ENCODE measurements at regions not wholly inside any gene's neighbourhood (a gene's known extent, or its start where the extent isn't known, plus 50 kb on each side); places are given as distances from the start of the nearest gene placed in this dataset.

- Mint-ChIP-seq H3K36me3 (ENCODE audit: low read depth) (no peaks in the 10 kb centered on the region), H3K27me3 (no peaks in the 10 kb centered on the region), H3K4me3 (no peak overlapping the region), H3K9me3 (no peaks in the 10 kb centered on the region), H3K4me1 (no peaks in the 10 kb centered on the region), H3K27ac (no peak overlapping the region)
- intact Hi-C loops (cut with micrococcal nuclease) = no loop called here
- DNase-seq = no peak
These were observed 402.7 kb downstream of the TBC1D4 start for GRCh38 chr13:75079226-75079625.

DNA sequence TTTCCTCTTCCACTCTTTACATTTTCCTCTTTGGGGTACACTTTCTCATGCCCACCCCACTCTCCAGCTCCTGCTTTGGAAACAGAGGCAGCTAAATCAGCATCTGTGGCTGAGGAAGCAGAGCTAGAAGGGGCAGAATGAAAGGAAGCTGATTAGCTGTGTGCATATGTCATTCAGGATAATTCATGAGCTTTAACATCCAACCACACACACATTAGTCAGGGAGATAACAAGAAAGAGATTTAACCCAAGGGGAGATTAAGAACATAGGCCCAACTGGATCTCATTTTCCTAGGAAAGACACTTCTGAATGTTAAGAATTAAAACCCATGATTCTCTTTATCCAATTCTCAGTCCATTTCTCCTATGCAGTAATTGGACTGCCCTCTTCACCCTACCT is 405.5 kb downstream of the TBC1D4 start:
- Mint-ChIP-seq H3K27ac (no peak overlapping the region), H3K4me1 (no peaks in the 10 kb centered on the region), H3K36me3 (ENCODE audit: low read depth) (no peaks in the 10 kb centered on the region), H3K9me3 (no peaks in the 10 kb centered on the region), H3K27me3 (no peaks in the 10 kb centered on the region), H3K4me3 (no peak overlapping the region)
- intact Hi-C loops (cut with micrococcal nuclease) = no loop called here
- no peak for DNase-seq

- H3K27ac Mint-ChIP-seq = no peak overlapping the region
These were observed 408.2 kb downstream of the TBC1D4 start for GRCh38 chr13:75073786-75074185.

GRCh38 chr13:75072891-75073290 is 409.1 kb downstream of the TBC1D4 start:
- intact Hi-C loops (cut with micrococcal nuclease) = no loop called here
- no peaks in the 10 kb centered on the region for H3K27me3 Mint-ChIP-seq
- H3K4me1 Mint-ChIP-seq = no peaks in the 10 kb centered on the region
- no peak for DNase-seq
- no peak overlapping the region for H3K4me3 Mint-ChIP-seq
- no peaks in the 10 kb centered on the region for H3K9me3 Mint-ChIP-seq
- no peak overlapping the region for H3K27ac Mint-ChIP-seq
- H3K36me3 Mint-ChIP-seq (ENCODE audit: low read depth) = no peaks in the 10 kb centered on the region

More at GRCh38 chr13:75073786-75074185, 408.2 kb downstream of the TBC1D4 start:
- H3K27me3 Mint-ChIP-seq = no peaks in the 10 kb centered on the region
- H3K4me3 Mint-ChIP-seq = no peak overlapping the region
- H3K4me1 Mint-ChIP-seq = no peaks in the 10 kb centered on the region
- no peaks in the 10 kb centered on the region for H3K36me3 Mint-ChIP-seq (ENCODE audit: low read depth)
- intact Hi-C loops (cut with micrococcal nuclease) = no loop called here
- DNase-seq = no peak
- no peaks in the 10 kb centered on the region for H3K9me3 Mint-ChIP-seq

GRCh38 chr13:75072368-75072767 is 409.6 kb downstream of the TBC1D4 start:
- intact Hi-C loops (cut with micrococcal nuclease) = no loop called here
- H3K27ac Mint-ChIP-seq = no peak overlapping the region

DNA sequence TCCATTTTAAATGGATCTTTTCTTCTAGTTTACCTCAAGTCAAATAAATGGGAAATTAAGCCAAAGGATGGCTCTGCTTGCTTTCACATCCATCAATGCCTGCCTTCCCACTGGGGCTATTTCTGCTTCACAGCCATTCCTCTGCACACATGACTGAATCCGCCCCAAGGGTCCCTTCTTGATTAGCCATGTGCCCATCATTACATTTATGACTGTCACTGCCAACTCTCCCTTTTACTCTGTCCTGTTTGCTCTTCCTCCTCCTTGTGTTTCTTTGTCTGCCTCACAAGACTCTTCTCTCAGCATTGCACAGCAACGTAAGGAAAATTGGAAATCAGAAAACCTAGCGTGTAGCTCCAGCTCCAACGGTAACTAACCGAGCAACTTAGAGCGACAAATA is 410.2 kb downstream of the TBC1D4 start:
- intact Hi-C loops (cut with micrococcal nuclease) = no loop called here
- Mint-ChIP-seq H3K36me3 (ENCODE audit: low read depth) (no peaks in the 10 kb centered on the region), H3K4me3 (no peak overlapping the region), H3K9me3 (no peaks in the 10 kb centered on the region), H3K4me1 (no peaks in the 10 kb centered on the region), H3K27ac (no peak overlapping the region), H3K27me3 (no peaks in the 10 kb centered on the region)
- DNase-seq = no peak

More at GRCh38 chr13:75072368-75072767, 409.6 kb downstream of the TBC1D4 start:
- no peaks in the 10 kb centered on the region for H3K4me1 Mint-ChIP-seq
- DNase-seq = no peak
- H3K27me3 Mint-ChIP-seq = no peaks in the 10 kb centered on the region
- no peaks in the 10 kb centered on the region for H3K36me3 Mint-ChIP-seq (ENCODE audit: low read depth)
- H3K4me3 Mint-ChIP-seq = no peak overlapping the region
- H3K9me3 Mint-ChIP-seq = no peaks in the 10 kb centered on the region

DNA sequence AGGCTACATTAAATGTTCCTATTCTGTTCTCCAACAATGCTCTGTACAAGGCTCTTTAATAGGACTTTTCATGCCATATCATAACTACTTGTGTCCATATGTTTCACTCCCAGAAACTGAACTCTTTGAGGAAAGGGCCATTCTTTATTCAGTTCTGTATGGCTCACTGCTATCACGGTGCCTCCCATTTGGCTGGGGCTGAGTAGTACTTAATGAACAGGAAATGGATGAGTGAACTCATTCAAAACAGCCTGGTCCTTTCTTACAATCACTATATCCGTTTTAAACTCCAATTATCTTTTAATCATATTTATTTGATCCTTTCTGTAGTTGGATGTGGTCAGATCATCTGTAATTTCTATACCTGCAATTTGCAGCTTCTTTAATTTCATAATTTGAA is 410.6 kb downstream of the TBC1D4 start:
- H3K36me3 Mint-ChIP-seq (ENCODE audit: low read depth) = no peaks in the 10 kb centered on the region
- no peak for DNase-seq
- H3K9me3 Mint-ChIP-seq = no peaks in the 10 kb centered on the region
- no peak overlapping the region for H3K4me3 Mint-ChIP-seq
- H3K27me3 Mint-ChIP-seq = no peaks in the 10 kb centered on the region
- no peaks in the 10 kb centered on the region for H3K4me1 Mint-ChIP-seq
- intact Hi-C loops (cut with micrococcal nuclease) = no loop called here
- no peak overlapping the region for H3K27ac Mint-ChIP-seq

DNA sequence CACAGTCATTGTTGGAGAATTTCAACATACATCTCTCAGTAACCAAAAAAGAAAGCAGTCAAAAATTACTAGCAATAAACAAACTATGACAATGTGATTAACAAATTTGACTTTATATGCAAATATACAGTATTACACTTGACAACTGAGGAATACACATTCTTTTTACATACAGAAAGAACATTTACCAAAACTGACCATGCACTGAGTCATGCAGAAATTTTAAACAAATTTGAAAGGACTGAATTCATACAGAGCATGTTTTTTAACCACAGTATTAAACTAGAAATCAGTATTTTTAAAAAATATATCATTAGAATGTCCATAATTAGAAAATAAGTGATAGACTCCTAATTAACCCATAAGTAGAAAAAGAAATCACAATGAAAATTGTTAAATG is 420.1 kb downstream of the TBC1D4 start:
- Mint-ChIP-seq H3K36me3 (ENCODE audit: low read depth) (no peaks in the 10 kb centered on the region), H3K4me1 (no peaks in the 10 kb centered on the region), H3K9me3 (no peaks in the 10 kb centered on the region), H3K4me3 (no peak overlapping the region), H3K27me3 (no peaks in the 10 kb centered on the region), H3K27ac (no peak overlapping the region)
- intact Hi-C loops (cut with micrococcal nuclease) = no loop called here
- DNase-seq = no peak

DNA sequence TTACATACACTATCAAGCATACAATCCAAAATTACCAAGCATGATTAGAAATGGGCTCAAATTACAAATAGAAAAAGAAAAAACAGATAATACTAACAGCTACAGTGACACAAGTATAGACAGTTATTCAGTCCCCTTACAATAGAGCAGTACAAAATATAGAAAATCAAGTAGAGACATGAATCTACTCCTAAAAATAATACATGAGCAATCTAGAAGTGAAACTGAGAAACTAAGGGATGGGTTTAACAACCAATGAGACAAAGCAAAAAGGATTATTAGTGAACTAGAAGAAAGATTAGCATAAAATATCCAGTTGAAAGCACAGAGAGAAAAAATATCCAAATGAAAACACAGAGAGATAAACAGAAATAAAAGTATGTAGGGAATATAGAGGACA is 426.7 kb downstream of the TBC1D4 start:
- Mint-ChIP-seq H3K27me3 (no peaks in the 10 kb centered on the region), H3K36me3 (ENCODE audit: low read depth) (no peaks in the 10 kb centered on the region), H3K9me3 (no peaks in the 10 kb centered on the region)

GRCh38 chr13:75052616-75053015 is 429.4 kb downstream of the TBC1D4 start:
- H3K27ac Mint-ChIP-seq = no peak overlapping the region
- no peaks in the 10 kb centered on the region for H3K36me3 Mint-ChIP-seq (ENCODE audit: low read depth)
- H3K4me1 Mint-ChIP-seq = no peaks in the 10 kb centered on the region
- intact Hi-C loops (cut with micrococcal nuclease) = no loop called here
- H3K9me3 Mint-ChIP-seq = no peaks in the 10 kb centered on the region
- H3K27me3 Mint-ChIP-seq = no peaks in the 10 kb centered on the region
- no peak for DNase-seq
- no peak overlapping the region for H3K4me3 Mint-ChIP-seq

More for the DNA sequence above, 426.7 kb downstream of the TBC1D4 start:
- Mint-ChIP-seq H3K4me3 (no peak overlapping the region), H3K4me1 (no peaks in the 10 kb centered on the region), H3K27ac (no peak overlapping the region)
- intact Hi-C loops (cut with micrococcal nuclease) = no loop called here
- no peak for DNase-seq

GRCh38 chr13:75050419-75051046 is 431.4 kb downstream of the TBC1D4 start:
- H3K36me3 Mint-ChIP-seq (ENCODE audit: low read depth) = no peaks in the 10 kb centered on the region
- intact Hi-C loops (cut with micrococcal nuclease) = no loop called here
- H3K4me3 Mint-ChIP-seq = no peak overlapping the region
- no peaks in the 10 kb centered on the region for H3K9me3 Mint-ChIP-seq
- no peaks in the 10 kb centered on the region for H3K4me1 Mint-ChIP-seq
- H3K27me3 Mint-ChIP-seq = no peaks in the 10 kb centered on the region
- no peak overlapping the region for H3K27ac Mint-ChIP-seq
- no peak for DNase-seq

DNA sequence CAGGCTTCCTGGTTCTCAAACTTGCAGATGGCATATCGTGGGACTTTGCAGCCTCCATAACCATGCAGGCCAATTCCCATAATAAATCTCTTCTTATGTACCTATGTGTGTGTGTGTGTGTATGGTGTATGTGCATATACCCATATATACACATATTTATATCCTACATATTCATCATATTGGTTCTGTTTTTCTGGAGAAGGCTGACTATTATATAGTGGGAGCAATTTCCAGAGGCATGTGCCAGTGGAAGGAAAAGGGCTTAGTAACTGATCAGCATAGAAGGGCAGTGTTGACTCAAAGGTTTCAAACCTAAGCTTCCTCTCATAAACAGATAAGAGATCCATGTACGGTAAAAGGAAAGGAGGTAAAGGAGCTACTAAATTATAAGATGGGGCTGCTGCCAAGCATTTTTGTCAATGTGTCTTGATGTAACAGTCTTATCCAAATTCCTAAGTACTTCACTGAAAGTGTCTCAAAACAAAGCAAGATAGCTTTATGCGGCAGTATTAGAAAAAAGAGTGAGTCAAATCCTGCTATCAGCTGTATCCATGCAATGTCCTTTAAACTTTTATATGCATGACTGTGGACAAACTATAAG is 432.1 kb downstream of the TBC1D4 start:
- Mint-ChIP-seq H3K9me3 (no peaks in the 10 kb centered on the region), H3K36me3 (ENCODE audit: low read depth) (no peaks in the 10 kb centered on the region), H3K27me3 (no peaks in the 10 kb centered on the region), H3K27ac (no peak overlapping the region), H3K4me3 (no peak overlapping the region), H3K4me1 (no peaks in the 10 kb centered on the region)
- DNase-seq = no peak
- intact Hi-C loops (cut with micrococcal nuclease) = no loop called here

DNA sequence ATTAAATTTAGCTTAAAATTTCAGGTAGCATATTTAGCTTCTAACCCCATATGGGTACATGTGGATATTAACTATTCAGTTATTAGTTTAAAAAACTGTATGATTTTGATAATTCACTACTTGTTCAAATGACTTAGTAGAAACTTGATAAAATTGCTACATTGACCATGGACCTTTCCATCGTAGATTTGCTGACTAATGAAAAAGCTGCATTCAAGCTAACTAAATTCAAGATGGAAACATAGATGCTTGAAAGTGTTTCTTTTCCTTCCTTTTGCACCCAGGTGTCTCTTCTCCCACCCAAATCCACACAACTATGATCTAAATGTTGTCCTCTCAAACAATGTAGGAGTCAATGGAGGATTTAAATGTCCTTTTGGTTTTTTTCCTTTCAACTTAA is 439.2 kb downstream of the TBC1D4 start:
- H3K4me1 Mint-ChIP-seq = no peaks in the 10 kb centered on the region
- H3K4me3 Mint-ChIP-seq = no peak overlapping the region
- no peaks in the 10 kb centered on the region for H3K9me3 Mint-ChIP-seq
- H3K36me3 Mint-ChIP-seq (ENCODE audit: low read depth) = no peaks in the 10 kb centered on the region
- no peak overlapping the region for H3K27ac Mint-ChIP-seq
- no peak for DNase-seq
- intact Hi-C loops (cut with micrococcal nuclease) = no loop called here
- H3K27me3 Mint-ChIP-seq = no peaks in the 10 kb centered on the region

DNA sequence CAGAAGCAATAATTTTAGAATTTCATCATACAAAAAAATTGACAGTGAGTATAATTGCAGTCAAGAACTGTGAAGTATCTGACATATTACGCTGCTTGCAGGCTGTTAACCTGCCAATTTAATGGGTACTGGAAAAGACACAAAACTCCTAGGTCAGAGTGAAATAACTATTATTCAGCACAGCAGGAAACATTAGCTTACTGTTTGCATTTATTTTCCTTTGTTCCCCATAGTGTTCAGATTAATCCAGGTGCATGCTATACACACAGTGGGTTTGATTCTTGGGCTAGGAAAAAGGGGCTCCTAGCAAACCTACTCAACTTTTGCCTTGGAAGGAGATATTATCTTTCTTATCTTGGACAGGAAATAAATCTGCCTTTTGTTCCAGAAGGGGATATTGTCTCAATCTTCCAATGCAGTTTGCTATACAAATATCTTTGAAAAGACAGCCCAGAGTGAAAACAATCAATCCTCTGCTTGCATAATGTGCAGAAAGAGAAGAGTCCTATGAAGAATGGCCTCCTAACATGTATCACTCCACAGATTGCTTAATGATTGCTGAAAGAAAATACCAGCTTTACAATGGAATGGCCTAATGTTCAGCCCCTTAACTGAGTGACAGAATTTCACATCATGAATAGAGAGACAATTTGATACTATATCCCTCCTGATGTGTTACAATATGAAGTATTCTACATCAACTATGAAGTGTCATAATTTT is 443.4 kb downstream of the TBC1D4 start:
- no peaks in the 10 kb centered on the region for H3K36me3 Mint-ChIP-seq (ENCODE audit: low read depth)
- no peak overlapping the region for H3K27ac Mint-ChIP-seq
- no peak for DNase-seq
- intact Hi-C loops (cut with micrococcal nuclease) = no loop called here
- no peaks in the 10 kb centered on the region for H3K27me3 Mint-ChIP-seq
- H3K4me1 Mint-ChIP-seq = no peaks in the 10 kb centered on the region
- peaks cover 3% of the 10 kb centered on the region for H3K9me3 Mint-ChIP-seq
- no peak overlapping the region for H3K4me3 Mint-ChIP-seq

Data from activated CD4-positive, alpha-beta T cell treated with anti-CD3 and anti-CD28 coated beads, Interleukin-2, amount 10 ng/mL, durations not matched to agents 24 days and 14 days (primary cell).